Forelimb muscle (tissue), 1 donor: ENCODE measurements at regions not wholly inside any gene's neighbourhood (a gene's known extent, or its start where the extent isn't known, plus 50 kb on each side); places are given as distances from the start of the nearest gene placed in this dataset.

ENCODE experiments used
- DNase-seq: peaks from one replicate; pipeline ENCODE4 v3.0.0-alpha.2; 2013; ENCODE audit warnings: low read depth

- no peak for DNase-seq
Measured at GRCh38 chrX:42096265-42096920, 173.0 kb upstream of the CASK start.

- DNase-seq, result no peak
Measured at GRCh38 chrX:42094218-42094617, 170.9 kb upstream of the CASK start.

- no peak for DNase-seq
Measured at GRCh38 chrX:42093756-42094155, 170.4 kb upstream of the CASK start.

- DNase-seq, result no peak
Measured at GRCh38 chrX:42090395-42090794, 167.0 kb upstream of the CASK start.

- no peak for DNase-seq
Measured at GRCh38 chrX:42089031-42089430, 165.7 kb upstream of the CASK start.

- no peak for DNase-seq
Measured at GRCh38 chrX:42087960-42088359, 164.6 kb upstream of the CASK start.

GRCh38 chrX:42085836-42086235 lies 162.5 kb upstream of the CASK start:
- no peak for DNase-seq

- no peak for DNase-seq
Measured at GRCh38 chrX:42079968-42080367, 156.6 kb upstream of the CASK start.

- DNase-seq, result no peak
Measured at GRCh38 chrX:42077675-42078074, 154.3 kb upstream of the CASK start.

GRCh38 chrX:42075032-42075431 lies 151.7 kb upstream of the CASK start:
- no peak for DNase-seq

- no peak for DNase-seq
Measured at GRCh38 chrX:42073448-42073847, 150.1 kb upstream of the CASK start.

- no peak for DNase-seq
Measured at GRCh38 chrX:42070866-42071265, 147.5 kb upstream of the CASK start.

- DNase-seq, result no peak
Measured at GRCh38 chrX:42054256-42054655, 130.9 kb upstream of the CASK start.

GRCh38 chrX:42050345-42050744 lies 127.0 kb upstream of the CASK start:
- DNase-seq, result no peak

- DNase-seq, result no peak
Measured at GRCh38 chrX:42047886-42048285, 124.5 kb upstream of the CASK start.

GRCh38 chrX:42028109-42028508 lies 104.8 kb upstream of the CASK start:
- DNase-seq, result no peak

GRCh38 chrX:42027367-42028000 lies 104.1 kb upstream of the CASK start:
- no peak for DNase-seq

GRCh38 chrX:42025861-42026260 lies 102.5 kb upstream of the CASK start:
- DNase-seq, result no peak

- DNase-seq, result no peak
Measured at GRCh38 chrX:42023122-42023521, 99.8 kb upstream of the CASK start.

GRCh38 chrX:42022158-42022557 lies 98.8 kb upstream of the CASK start:
- DNase-seq, result no peak

GRCh38 chrX:42021058-42021457 lies 97.7 kb upstream of the CASK start:
- DNase-seq, result no peak

- DNase-seq, result no peak
Measured at GRCh38 chrX:42020225-42020624, 96.9 kb upstream of the CASK start.

- no peak for DNase-seq
Measured at GRCh38 chrX:42017971-42018370, 94.6 kb upstream of the CASK start.

GRCh38 chrX:42000836-42001235 lies 77.5 kb upstream of the CASK start:
- DNase-seq, result no peak
